ENCODE measurements at regions not wholly inside any gene's neighbourhood (a gene's known extent, or its start where the extent isn't known, plus 50 kb on each side); places are given as distances from the start of the nearest gene placed in this dataset.
"Not testable (repeated sequence)": the region's sequence is repeated elsewhere in the genome, so short reads cannot be mapped to it uniquely, and the experiment has no call there.

GRCh38 chr1:94660258-94660657 is 118.7 kb upstream of the F3 start:
- no CpG with 5 or more reads among the region's 2 CpGs for WGBS (ENCODE audit: insufficient coverage, insufficient read length)
- H3K36me3 ChIP-seq (ENCODE audit: control insufficient read depth, insufficient read depth, low read length) = no peaks in the 10 kb centered on the region
- H3K27ac ChIP-seq (ENCODE audit: low read length) = no peak overlapping the region
- H3K9me3 ChIP-seq (ENCODE audit: control insufficient read depth, insufficient read depth, low read length) = no peaks in the 10 kb centered on the region
- peaks cover 4% of the 10 kb centered on the region; the same call in 1 of the 2 replicates for H3K4me1 ChIP-seq (ENCODE audit: control insufficient read depth, insufficient read depth, low read length)
- H3K27me3 ChIP-seq (ENCODE audit: control insufficient read depth, insufficient read depth, low read length) = no peaks in the 10 kb centered on the region
- H3K4me3 ChIP-seq (ENCODE audit: low read length) = no peak overlapping the region
- no peak for DNase-seq (ENCODE audit: low read depth, low spot score)

- H3K4me3 ChIP-seq (ENCODE audit: low read length); H3K27ac ChIP-seq (ENCODE audit: low read length); H3K4me1 ChIP-seq (ENCODE audit: control insufficient read depth, insufficient read depth, low read length); H3K36me3 ChIP-seq (ENCODE audit: control insufficient read depth, insufficient read depth, low read length); H3K9me3 ChIP-seq (ENCODE audit: control insufficient read depth, insufficient read depth, low read length); H3K27me3 ChIP-seq (ENCODE audit: control insufficient read depth, insufficient read depth, low read length); DNase-seq (ENCODE audit: low read depth, low spot score): not testable (repeated sequence)
- WGBS (ENCODE audit: insufficient coverage, insufficient read length) = no CpG with 5 or more reads among the region's 1 CpG
These were observed 117.6 kb upstream of the F3 start for GRCh38 chr1:94659202-94659601.

GRCh38 chr1:94658221-94658620 is 116.7 kb upstream of the F3 start:
- no peak overlapping the region for H3K27ac ChIP-seq (ENCODE audit: low read length)
- H3K27me3 ChIP-seq (ENCODE audit: control insufficient read depth, insufficient read depth, low read length) = no peaks in the 10 kb centered on the region
- peaks cover 4% of the 10 kb centered on the region; the same call in 1 of the 2 replicates for H3K4me1 ChIP-seq (ENCODE audit: control insufficient read depth, insufficient read depth, low read length)
- H3K9me3 ChIP-seq (ENCODE audit: control insufficient read depth, insufficient read depth, low read length) = no peaks in the 10 kb centered on the region
- WGBS (ENCODE audit: insufficient coverage, insufficient read length) = no CpG with 5 or more reads among the region's 3 CpGs
- H3K36me3 ChIP-seq (ENCODE audit: control insufficient read depth, insufficient read depth, low read length) = no peaks in the 10 kb centered on the region
- DNase-seq (ENCODE audit: low read depth, low spot score) = no peak
- H3K4me3 ChIP-seq (ENCODE audit: low read length) = no peak overlapping the region

GRCh38 chr1:94657776-94658175 is 116.2 kb upstream of the F3 start:
- H3K36me3 ChIP-seq (ENCODE audit: control insufficient read depth, insufficient read depth, low read length); DNase-seq (ENCODE audit: low read depth, low spot score); H3K4me1 ChIP-seq (ENCODE audit: control insufficient read depth, insufficient read depth, low read length); H3K4me3 ChIP-seq (ENCODE audit: low read length); H3K27me3 ChIP-seq (ENCODE audit: control insufficient read depth, insufficient read depth, low read length); H3K9me3 ChIP-seq (ENCODE audit: control insufficient read depth, insufficient read depth, low read length); H3K27ac ChIP-seq (ENCODE audit: low read length): not testable (repeated sequence)
- WGBS (ENCODE audit: insufficient coverage, insufficient read length) = no CpG with 5 or more reads among the region's 4 CpGs

GRCh38 chr1:94656967-94657366 is 115.4 kb upstream of the F3 start:
- no peak overlapping the region for H3K4me3 ChIP-seq (ENCODE audit: low read length)
- no peaks in the 10 kb centered on the region for H3K27me3 ChIP-seq (ENCODE audit: control insufficient read depth, insufficient read depth, low read length)
- H3K27ac ChIP-seq (ENCODE audit: low read length) = no peak overlapping the region
- peaks cover 4% of the 10 kb centered on the region; the same call in 1 of the 2 replicates for H3K4me1 ChIP-seq (ENCODE audit: control insufficient read depth, insufficient read depth, low read length)
- WGBS (ENCODE audit: insufficient coverage, insufficient read length) = 100% methylated on average over 1 of the region's 2 CpGs
- H3K9me3 ChIP-seq (ENCODE audit: control insufficient read depth, insufficient read depth, low read length) = no peaks in the 10 kb centered on the region
- no peak for DNase-seq (ENCODE audit: low read depth, low spot score)
- H3K36me3 ChIP-seq (ENCODE audit: control insufficient read depth, insufficient read depth, low read length) = no peaks in the 10 kb centered on the region

GRCh38 chr1:94654919-94655318 is 113.4 kb upstream of the F3 start:
- no peaks in the 10 kb centered on the region for H3K36me3 ChIP-seq (ENCODE audit: control insufficient read depth, insufficient read depth, low read length)
- H3K9me3 ChIP-seq (ENCODE audit: control insufficient read depth, insufficient read depth, low read length) = no peaks in the 10 kb centered on the region
- H3K27ac ChIP-seq (ENCODE audit: low read length) = no peak overlapping the region
- H3K4me3 ChIP-seq (ENCODE audit: low read length) = no peak overlapping the region
- no CpG with 5 or more reads among the region's 4 CpGs for WGBS (ENCODE audit: insufficient coverage, insufficient read length)
- 0 out of 2 replicates have a peak, but pooled peaks cover 4% of the 10 kb centered on the region for H3K4me1 ChIP-seq (ENCODE audit: control insufficient read depth, insufficient read depth, low read length)
- H3K27me3 ChIP-seq (ENCODE audit: control insufficient read depth, insufficient read depth, low read length) = no peaks in the 10 kb centered on the region
- DNase-seq (ENCODE audit: low read depth, low spot score) = no peak

- Histone ChIP-seq H3K27ac (ENCODE audit: low read length) (no peak overlapping the region), H3K9me3 (ENCODE audit: control insufficient read depth, insufficient read depth, low read length) (no peaks in the 10 kb centered on the region), H3K36me3 (ENCODE audit: control insufficient read depth, insufficient read depth, low read length) (no peaks in the 10 kb centered on the region), H3K4me1 (ENCODE audit: control insufficient read depth, insufficient read depth, low read length) (0 out of 2 replicates have a peak, but pooled peaks cover 4% of the 10 kb centered on the region), H3K4me3 (ENCODE audit: low read length) (no peak overlapping the region), H3K27me3 (ENCODE audit: control insufficient read depth, insufficient read depth, low read length) (no peaks in the 10 kb centered on the region)
- no peak for DNase-seq (ENCODE audit: low read depth, low spot score)
- no CpG with 5 or more reads among the region's 1 CpG for WGBS (ENCODE audit: insufficient coverage, insufficient read length)
These were observed 112.9 kb upstream of the F3 start for GRCh38 chr1:94654459-94654858.

- no peak overlapping the region for H3K27ac ChIP-seq (ENCODE audit: low read length)
- no peak for DNase-seq (ENCODE audit: low read depth, low spot score)
- no peak overlapping the region for H3K4me3 ChIP-seq (ENCODE audit: low read length)
- H3K4me1 ChIP-seq (ENCODE audit: control insufficient read depth, insufficient read depth, low read length) = 0 out of 2 replicates have a peak, but pooled peaks cover 4% of the 10 kb centered on the region
- no peaks in the 10 kb centered on the region for H3K36me3 ChIP-seq (ENCODE audit: control insufficient read depth, insufficient read depth, low read length)
- no CpG with 5 or more reads among the region's 1 CpG for WGBS (ENCODE audit: insufficient coverage, insufficient read length)
- no peaks in the 10 kb centered on the region for H3K27me3 ChIP-seq (ENCODE audit: control insufficient read depth, insufficient read depth, low read length)
- H3K9me3 ChIP-seq (ENCODE audit: control insufficient read depth, insufficient read depth, low read length) = no peaks in the 10 kb centered on the region
These were observed 112.5 kb upstream of the F3 start for GRCh38 chr1:94654031-94654430.

- Histone ChIP-seq H3K27ac (ENCODE audit: low read length) (no peak overlapping the region), H3K4me1 (ENCODE audit: control insufficient read depth, insufficient read depth, low read length) (0 out of 2 replicates have a peak, but pooled peaks cover 4% of the 10 kb centered on the region), H3K27me3 (ENCODE audit: control insufficient read depth, insufficient read depth, low read length) (no peaks in the 10 kb centered on the region), H3K4me3 (ENCODE audit: low read length) (no peak overlapping the region), H3K9me3 (ENCODE audit: control insufficient read depth, insufficient read depth, low read length) (no peaks in the 10 kb centered on the region), H3K36me3 (ENCODE audit: control insufficient read depth, insufficient read depth, low read length) (no peaks in the 10 kb centered on the region)
- WGBS (ENCODE audit: insufficient coverage, insufficient read length) = no CpG with 5 or more reads among the region's 3 CpGs
- DNase-seq (ENCODE audit: low read depth, low spot score) = no peak
These were observed 111.9 kb upstream of the F3 start for GRCh38 chr1:94653454-94653853.

- no peak overlapping the region for H3K4me3 ChIP-seq (ENCODE audit: low read length)
- no peaks in the 10 kb centered on the region for H3K9me3 ChIP-seq (ENCODE audit: control insufficient read depth, insufficient read depth, low read length)
- no peaks in the 10 kb centered on the region for H3K36me3 ChIP-seq (ENCODE audit: control insufficient read depth, insufficient read depth, low read length)
- no peak for DNase-seq (ENCODE audit: low read depth, low spot score)
- no CpG with 5 or more reads among the region's 2 CpGs for WGBS (ENCODE audit: insufficient coverage, insufficient read length)
- no peaks in the 10 kb centered on the region for H3K4me1 ChIP-seq (ENCODE audit: control insufficient read depth, insufficient read depth, low read length)
- no peak overlapping the region for H3K27ac ChIP-seq (ENCODE audit: low read length)
- H3K27me3 ChIP-seq (ENCODE audit: control insufficient read depth, insufficient read depth, low read length) = no peaks in the 10 kb centered on the region
These were observed 109.5 kb upstream of the F3 start for GRCh38 chr1:94651076-94651475.

GRCh38 chr1:94650301-94650700 is 108.7 kb upstream of the F3 start:
- DNase-seq (ENCODE audit: low read depth, low spot score) = no peak
- H3K27me3 ChIP-seq (ENCODE audit: control insufficient read depth, insufficient read depth, low read length) = no peaks in the 10 kb centered on the region
- no peaks in the 10 kb centered on the region for H3K9me3 ChIP-seq (ENCODE audit: control insufficient read depth, insufficient read depth, low read length)
- WGBS (ENCODE audit: insufficient coverage, insufficient read length) = no CpG with 5 or more reads among the region's 2 CpGs
- H3K4me1 ChIP-seq (ENCODE audit: control insufficient read depth, insufficient read depth, low read length) = no peaks in the 10 kb centered on the region
- H3K4me3 ChIP-seq (ENCODE audit: low read length) = no peak overlapping the region
- H3K36me3 ChIP-seq (ENCODE audit: control insufficient read depth, insufficient read depth, low read length) = no peaks in the 10 kb centered on the region
- H3K27ac ChIP-seq (ENCODE audit: low read length) = no peak overlapping the region
